DND-41 (cell line): ENCODE measurements at regions not wholly inside any gene's neighbourhood (a gene's known extent, or its start where the extent isn't known, plus 50 kb on each side); places are given as distances from the start of the nearest gene placed in this dataset.

Source experiments
- EZH2 ChIP-seq: IDR thresholded peaks from 3 replicates; pipeline ENCODE4 v1.6.1; 2012; ENCODE audit warnings: borderline replicate concordance, low read depth, mild to moderate bottlenecking, moderate library complexity, low read length, inconsistent platforms; ENCODE audit not compliant: severe bottlenecking
- TF ChIP-seq, protein P1 (sequence below): IDR thresholded peaks from 2 replicates; pipeline ENCODE4 v1.5.1; 2012; ENCODE audit warnings: borderline replicate concordance, low read length, moderate library complexity, mild to moderate bottlenecking; ENCODE audit not compliant: poor library complexity, severe bottlenecking; ENCODE audit errors: extremely low read depth

GRCh38 chr7:79968894-79969293, 165.7 kb upstream of the GNAI1 start:
- TF ChIP-seq, protein P1, sequence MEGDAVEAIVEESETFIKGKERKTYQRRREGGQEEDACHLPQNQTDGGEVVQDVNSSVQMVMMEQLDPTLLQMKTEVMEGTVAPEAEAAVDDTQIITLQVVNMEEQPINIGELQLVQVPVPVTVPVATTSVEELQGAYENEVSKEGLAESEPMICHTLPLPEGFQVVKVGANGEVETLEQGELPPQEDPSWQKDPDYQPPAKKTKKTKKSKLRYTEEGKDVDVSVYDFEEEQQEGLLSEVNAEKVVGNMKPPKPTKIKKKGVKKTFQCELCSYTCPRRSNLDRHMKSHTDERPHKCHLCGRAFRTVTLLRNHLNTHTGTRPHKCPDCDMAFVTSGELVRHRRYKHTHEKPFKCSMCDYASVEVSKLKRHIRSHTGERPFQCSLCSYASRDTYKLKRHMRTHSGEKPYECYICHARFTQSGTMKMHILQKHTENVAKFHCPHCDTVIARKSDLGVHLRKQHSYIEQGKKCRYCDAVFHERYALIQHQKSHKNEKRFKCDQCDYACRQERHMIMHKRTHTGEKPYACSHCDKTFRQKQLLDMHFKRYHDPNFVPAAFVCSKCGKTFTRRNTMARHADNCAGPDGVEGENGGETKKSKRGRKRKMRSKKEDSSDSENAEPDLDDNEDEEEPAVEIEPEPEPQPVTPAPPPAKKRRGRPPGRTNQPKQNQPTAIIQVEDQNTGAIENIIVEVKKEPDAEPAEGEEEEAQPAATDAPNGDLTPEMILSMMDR, result no peak
- TF ChIP-seq EZH2, result no peak
